ENCODE measurements at regions not wholly inside any gene's neighbourhood (a gene's known extent, or its start where the extent isn't known, plus 50 kb on each side); places are given as distances from the start of the nearest gene placed in this dataset.

DNA sequence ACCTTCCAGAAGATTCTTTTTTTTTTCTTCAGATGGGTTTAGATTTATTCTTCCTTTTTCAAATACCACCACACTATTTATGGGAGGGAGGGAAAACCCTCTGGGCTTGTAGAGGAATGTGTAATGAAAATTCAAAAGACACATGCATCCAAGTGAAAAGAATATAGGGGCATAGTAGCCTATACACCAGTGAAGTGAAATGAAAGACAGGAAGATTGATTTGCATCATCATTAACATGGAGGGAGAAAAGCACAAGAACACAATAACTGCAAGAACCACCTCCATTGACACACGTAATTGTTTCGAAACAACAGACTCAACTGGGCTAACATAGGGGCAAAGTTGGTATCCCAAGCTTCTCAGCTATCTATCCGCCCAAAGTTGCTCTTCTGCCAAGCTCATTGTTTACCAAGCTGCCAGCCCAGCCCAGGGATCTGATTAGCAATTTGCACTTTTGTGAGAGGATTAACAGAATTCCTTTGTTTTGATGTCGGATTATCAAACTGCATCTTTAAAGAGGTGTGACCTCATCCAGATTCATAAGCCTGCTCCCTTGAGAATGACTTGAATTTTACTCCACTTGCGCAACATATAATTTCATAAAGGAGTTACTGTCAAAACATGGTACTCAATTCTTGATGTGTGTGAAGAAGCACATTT is 430.5 kb upstream of the SOX5 start:
- Histone ChIP-seq H3K4me2 (ENCODE audit: low read length) (no peak overlapping the region), H2AFZ (no peak overlapping the region), H3K27me3 (ENCODE audit: control insufficient read depth, insufficient read depth, low read length) (no peaks in the 10 kb centered on the region), H3K4me3 (ENCODE audit: low read depth, low read length) (no peak overlapping the region), H3K9ac (no peak overlapping the region), H3K9me3 (ENCODE audit: control insufficient read depth, low read length) (no peaks in the 10 kb centered on the region), H3K4me1 (no peaks in the 10 kb centered on the region), H3K27ac (no peak overlapping the region), H3K79me2 (no peaks in the 10 kb centered on the region), H3K36me3 (ENCODE audit: control insufficient read depth, insufficient read depth, low read length) (no peaks in the 10 kb centered on the region)
- TF ChIP-seq, protein P1, sequence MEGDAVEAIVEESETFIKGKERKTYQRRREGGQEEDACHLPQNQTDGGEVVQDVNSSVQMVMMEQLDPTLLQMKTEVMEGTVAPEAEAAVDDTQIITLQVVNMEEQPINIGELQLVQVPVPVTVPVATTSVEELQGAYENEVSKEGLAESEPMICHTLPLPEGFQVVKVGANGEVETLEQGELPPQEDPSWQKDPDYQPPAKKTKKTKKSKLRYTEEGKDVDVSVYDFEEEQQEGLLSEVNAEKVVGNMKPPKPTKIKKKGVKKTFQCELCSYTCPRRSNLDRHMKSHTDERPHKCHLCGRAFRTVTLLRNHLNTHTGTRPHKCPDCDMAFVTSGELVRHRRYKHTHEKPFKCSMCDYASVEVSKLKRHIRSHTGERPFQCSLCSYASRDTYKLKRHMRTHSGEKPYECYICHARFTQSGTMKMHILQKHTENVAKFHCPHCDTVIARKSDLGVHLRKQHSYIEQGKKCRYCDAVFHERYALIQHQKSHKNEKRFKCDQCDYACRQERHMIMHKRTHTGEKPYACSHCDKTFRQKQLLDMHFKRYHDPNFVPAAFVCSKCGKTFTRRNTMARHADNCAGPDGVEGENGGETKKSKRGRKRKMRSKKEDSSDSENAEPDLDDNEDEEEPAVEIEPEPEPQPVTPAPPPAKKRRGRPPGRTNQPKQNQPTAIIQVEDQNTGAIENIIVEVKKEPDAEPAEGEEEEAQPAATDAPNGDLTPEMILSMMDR (IDR thresholded peaks at IDR 0.05): no peak

DNA sequence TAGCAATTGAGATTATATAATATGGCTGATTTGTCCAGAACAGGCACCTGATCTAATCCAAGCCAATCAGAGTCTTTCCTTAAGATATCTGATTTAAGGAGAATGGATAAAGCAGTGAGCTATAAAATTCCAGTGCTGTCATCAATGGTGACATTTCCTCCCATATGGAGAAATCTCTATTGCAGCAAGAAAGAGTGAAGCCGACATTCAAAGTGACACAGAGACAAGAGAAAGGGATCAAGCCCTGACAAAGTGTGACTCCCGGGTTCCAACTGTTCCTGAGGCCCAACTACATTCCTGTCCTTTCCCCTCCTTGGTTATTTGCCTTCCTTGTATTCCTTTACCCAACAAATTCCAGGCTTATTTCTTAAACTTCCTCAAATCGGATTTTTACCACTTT is 430.0 kb upstream of the SOX5 start:
- Histone ChIP-seq H3K27ac (no peak overlapping the region), H3K4me3 (ENCODE audit: low read depth, low read length) (no peak overlapping the region), H3K4me1 (no peaks in the 10 kb centered on the region), H3K9ac (no peak overlapping the region), H2AFZ (no peak overlapping the region), H3K27me3 (ENCODE audit: control insufficient read depth, insufficient read depth, low read length) (no peaks in the 10 kb centered on the region), H3K36me3 (ENCODE audit: control insufficient read depth, insufficient read depth, low read length) (no peaks in the 10 kb centered on the region), H3K9me3 (ENCODE audit: control insufficient read depth, low read length) (no peaks in the 10 kb centered on the region), H3K79me2 (no peaks in the 10 kb centered on the region), H3K4me2 (ENCODE audit: low read length) (no peak overlapping the region)
- TF ChIP-seq, protein P1 (IDR thresholded peaks at IDR 0.05): no peak

DNA sequence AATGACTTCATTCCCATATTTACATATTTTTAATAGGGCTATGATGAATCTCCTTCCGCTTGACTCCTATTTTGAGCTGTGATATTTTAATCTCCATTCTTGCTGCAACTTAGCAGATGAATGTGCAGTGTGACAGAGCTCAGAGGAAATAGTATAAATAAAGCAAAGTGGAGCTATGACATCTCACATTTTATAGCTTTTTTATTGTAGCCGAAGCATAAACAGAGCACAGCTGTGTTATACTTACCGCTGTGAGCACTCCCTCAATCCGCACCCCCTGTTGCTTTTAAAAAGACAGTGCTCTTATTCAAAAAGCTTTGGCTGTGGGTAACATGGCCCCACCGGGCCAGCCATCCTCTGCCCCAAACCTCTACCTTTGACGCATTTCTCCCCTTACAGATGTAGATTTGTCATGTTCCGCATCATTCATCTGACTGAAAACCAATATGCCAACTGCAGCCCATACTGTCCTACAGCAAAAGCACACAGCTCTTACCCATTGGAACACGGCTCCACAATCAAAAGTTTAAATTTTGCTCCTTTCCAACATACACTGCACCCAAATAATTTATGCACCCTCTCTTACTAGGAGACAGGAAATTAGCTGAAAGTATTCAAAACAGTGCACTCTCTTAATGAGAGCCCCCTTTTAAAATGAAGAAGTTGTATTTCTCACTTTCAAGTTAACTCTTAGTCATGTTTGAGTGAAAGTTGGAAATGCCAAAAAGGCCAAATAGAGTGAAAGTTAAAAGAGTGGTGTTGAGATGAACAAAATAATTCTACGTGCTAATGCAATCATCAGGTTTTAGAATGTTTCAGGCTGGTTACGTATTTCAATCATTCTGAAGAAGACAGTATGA is 429.3 kb upstream of the SOX5 start:
- no peak overlapping the region for H3K27ac ChIP-seq
- TF ChIP-seq, protein P1 (IDR thresholded peaks at IDR 0.05): no peak
- no peaks in the 10 kb centered on the region for H3K27me3 ChIP-seq (ENCODE audit: control insufficient read depth, insufficient read depth, low read length)
- no peaks in the 10 kb centered on the region for H3K9me3 ChIP-seq (ENCODE audit: control insufficient read depth, low read length)
- H3K4me1 ChIP-seq: no peaks in the 10 kb centered on the region
- no peaks in the 10 kb centered on the region for H3K36me3 ChIP-seq (ENCODE audit: control insufficient read depth, insufficient read depth, low read length)
- H3K4me3 ChIP-seq (ENCODE audit: low read depth, low read length): no peak overlapping the region
- no peaks in the 10 kb centered on the region for H3K79me2 ChIP-seq
- no peak overlapping the region for H2AFZ ChIP-seq
- H3K4me2 ChIP-seq (ENCODE audit: low read length): no peak overlapping the region
- no peak overlapping the region for H3K9ac ChIP-seq

DNA sequence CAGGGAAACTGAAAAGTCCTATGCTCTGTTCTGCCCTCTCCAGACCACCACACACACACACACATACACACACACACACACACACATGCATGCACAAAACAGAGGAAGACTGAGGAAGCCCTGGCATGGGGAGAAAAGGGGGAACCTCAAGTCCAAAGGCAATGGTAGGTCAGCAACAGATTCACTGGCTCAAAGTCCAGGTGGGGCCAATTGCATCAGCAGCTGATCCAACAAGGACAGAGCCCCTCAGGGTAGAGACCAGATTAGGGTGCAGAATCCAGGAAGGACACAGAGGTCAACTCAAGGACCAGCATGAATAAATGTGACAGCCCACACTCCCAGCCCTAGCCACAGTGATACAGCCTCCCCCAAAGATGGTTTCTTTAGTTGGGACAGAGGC is 425.0 kb upstream of the SOX5 start:
- no peaks in the 10 kb centered on the region for H3K27me3 ChIP-seq (ENCODE audit: control insufficient read depth, insufficient read depth, low read length)
- H2AFZ ChIP-seq: no peak overlapping the region
- no peak overlapping the region for H3K4me2 ChIP-seq (ENCODE audit: low read length)
- TF ChIP-seq, protein P1 (IDR thresholded peaks at IDR 0.05): no peak
- no peaks in the 10 kb centered on the region for H3K79me2 ChIP-seq
- H3K36me3 ChIP-seq (ENCODE audit: control insufficient read depth, insufficient read depth, low read length): no peaks in the 10 kb centered on the region
- H3K4me3 ChIP-seq (ENCODE audit: low read depth, low read length): no peak overlapping the region
- H3K4me1 ChIP-seq: no peaks in the 10 kb centered on the region
- no peaks in the 10 kb centered on the region for H3K9me3 ChIP-seq (ENCODE audit: control insufficient read depth, low read length)
- no peak overlapping the region for H3K9ac ChIP-seq
- no peak overlapping the region for H3K27ac ChIP-seq
